Neural cell (in vitro differentiated cells): ENCODE measurements at regions not wholly inside any gene's neighbourhood (a gene's known extent, or its start where the extent isn't known, plus 50 kb on each side); places are given as distances from the start of the nearest gene placed in this dataset.

Experiments
- H2AFZ ChIP-seq: fragments of 200-600, 300-800 bp; sonication (generic), shearing (Covaris generic); 2 replicates; pipeline ENCODE4 v1.6.0; 2014; ENCODE audit warnings: low read depth, mild to moderate bottlenecking, antibody characterized with exemption, low read length, moderate library complexity
- H3F3A ChIP-seq: fragments of 200-600 bp; shearing (Covaris generic); 2 replicates; pipeline ENCODE4 v1.6.1; 2016; ENCODE audit warnings: mild to moderate bottlenecking, moderate library complexity, mixed read lengths, antibody characterized with exemption, low read length; ENCODE audit not compliant: insufficient read depth, poor library complexity, severe bottlenecking
- H3K27ac ChIP-seq: fragments of 200-600, 300-800 bp; sonication (generic), shearing (Covaris generic); 2 replicates; pipeline ENCODE4 v1.5.1; 2014; ENCODE audit warnings: mild to moderate bottlenecking, low read length, moderate library complexity
- H3K27me3 ChIP-seq: fragments of 300-800, 200-600 bp; sonication (generic), shearing (Covaris generic); 2 replicates; pipeline ENCODE4 v1.6.0; 2014; ENCODE audit warnings: mild to moderate bottlenecking, low read depth, low read length, moderate library complexity; ENCODE audit not compliant: insufficient read depth
- H3K36me3 ChIP-seq: fragments of 300-800, 200-600 bp; sonication (generic), shearing (Covaris generic); 2 replicates; pipeline ENCODE4 v1.5.1; 2014; ENCODE audit warnings: mild to moderate bottlenecking, antibody characterized with exemption, low read length, moderate library complexity; ENCODE audit not compliant: insufficient read depth
- H3K4me2 ChIP-seq: fragments of 300-800, 200-600 bp; sonication (generic), shearing (Covaris generic); 2 replicates; pipeline ENCODE4 v1.6.0; 2014; ENCODE audit warnings: mild to moderate bottlenecking, low read length
- H3K4me3 ChIP-seq: fragments of 300-800, 200-600 bp; sonication (generic), shearing (Covaris generic); 2 replicates; pipeline ENCODE4 v1.5.1; 2014; ENCODE audit warnings: mild to moderate bottlenecking, low read length, moderate library complexity
- H3K79me2 ChIP-seq: fragments of 200-600 bp; shearing (Covaris generic); replicated peaks from 2 replicates; pipeline ENCODE4 v1.6.0; 2014; ENCODE audit warnings: mild to moderate bottlenecking, low read length, moderate library complexity; ENCODE audit not compliant: insufficient read depth
- H3K9ac ChIP-seq: fragments of 300-800, 200-600 bp; sonication (generic), shearing (Covaris generic); 2 replicates; pipeline ENCODE4 v1.6.1; 2016; ENCODE audit warnings: mild to moderate bottlenecking, low read length, mixed read lengths
- H3K9me2 ChIP-seq: fragments of 200-600 bp; shearing (Covaris generic); 2 replicates; pipeline ENCODE4 v1.6.1; 2016; ENCODE audit warnings: mild to moderate bottlenecking, low read length, mixed read lengths; ENCODE audit not compliant: insufficient read depth
- H3K9me3 ChIP-seq: fragments of 200-600, 300-800 bp; sonication (generic), shearing (Covaris generic); 2 replicates; pipeline ENCODE4 v1.6.1; 2016; ENCODE audit warnings: mild to moderate bottlenecking, mixed run types, low read length, moderate library complexity, mixed read lengths
- H4K20me1 ChIP-seq: fragments of 200-600 bp; shearing (Covaris generic); 2 replicates; pipeline ENCODE4 v1.6.1; 2016; ENCODE audit warnings: mild to moderate bottlenecking, mixed run types; ENCODE audit not compliant: insufficient read depth
- EP300 ChIP-seq: fragments of 450-650 bp; conservative IDR thresholded peaks from 2 replicates; pipeline ENCODE4 v1.6.1; 2014; ENCODE audit warnings: antibody characterized with exemption, mild to moderate bottlenecking, moderate library complexity; ENCODE audit not compliant: poor library complexity, severe bottlenecking
- EZH2 ChIP-seq: fragments of 200-600, 300-800 bp; shearing (Covaris generic), sonication (generic); IDR thresholded peaks from 2 replicates; pipeline ENCODE4 v1.6.1; 2014; ENCODE audit warnings: antibody characterized with exemption, low read length, borderline replicate concordance, mild to moderate bottlenecking; ENCODE audit not compliant: insufficient read depth, poor library complexity, severe bottlenecking
- MXI1 ChIP-seq: fragments of 450-650 bp; conservative IDR thresholded peaks from 2 replicates; pipeline ENCODE4 v1.6.1; 2014; ENCODE audit warnings: antibody characterized with exemption, mild to moderate bottlenecking; ENCODE audit not compliant: poor library complexity, severe bottlenecking
- POLR2AphosphoS5 ChIP-seq: IDR thresholded peaks from 2 replicates; pipeline ENCODE4 v1.6.1; 2012
- RAD21 ChIP-seq: fragments of 450-650 bp; conservative IDR thresholded peaks from 2 replicates; pipeline ENCODE4 v1.6.1; 2014; ENCODE audit warnings: antibody characterized with exemption, mild to moderate bottlenecking, moderate library complexity
- REST ChIP-seq: IDR thresholded peaks from 2 replicates; pipeline ENCODE4 v1.6.1; 2012; ENCODE audit warnings: borderline replicate concordance
- SMC3 ChIP-seq: fragments of 450-650 bp; conservative IDR thresholded peaks from 2 replicates; pipeline ENCODE4 v1.6.1; 2014; ENCODE audit warnings: antibody characterized with exemption, mild to moderate bottlenecking, moderate library complexity; ENCODE audit not compliant: poor library complexity
- TAF1 ChIP-seq: IDR thresholded peaks from 2 replicates; pipeline ENCODE4 v1.6.1; 2012; ENCODE audit warnings: low read depth
- TF ChIP-seq, protein P1 (sequence below): fragments of 450-650 bp; IDR thresholded peaks from 2 replicates; pipeline ENCODE4 v1.5.1; 2014; ENCODE audit warnings: antibody characterized with exemption, mild to moderate bottlenecking, moderate library complexity; ENCODE audit not compliant: poor library complexity, severe bottlenecking

DNA sequence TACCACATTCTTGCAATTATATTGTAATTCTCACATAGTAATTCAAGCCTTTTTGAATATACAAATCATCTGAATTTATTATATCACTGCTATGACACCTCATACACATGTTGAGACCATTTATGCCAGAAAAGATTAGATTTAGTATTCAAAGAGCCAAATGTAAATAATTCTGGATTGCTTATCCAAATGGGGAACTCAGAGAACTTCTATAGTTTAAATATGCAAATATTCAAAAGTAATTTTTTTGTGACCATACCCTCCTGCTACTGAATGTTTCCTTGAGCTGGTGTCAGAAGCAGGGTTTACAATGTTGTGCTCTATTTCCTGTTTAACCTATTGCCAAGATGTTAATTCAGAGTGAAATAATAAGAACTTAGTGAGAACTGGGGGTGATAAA is 372.2 kb downstream of the TRIML1 start:
- TF ChIP-seq EZH2 = no peak
- TF ChIP-seq MXI1 = no peak
- TF ChIP-seq REST = no peak
- no peak for TF ChIP-seq EP300
- no peak for TF ChIP-seq POLR2AphosphoS5
- TF ChIP-seq TAF1 = no peak
- no peak overlapping the region for H3K27ac ChIP-seq
- no peak overlapping the region for H3K4me3 ChIP-seq
- no peak overlapping the region for H2AFZ ChIP-seq
- H3K9me3 ChIP-seq = no peaks in the 10 kb centered on the region
- H3K27me3 ChIP-seq = no peaks in the 10 kb centered on the region
- no peaks in the 10 kb centered on the region for H3K79me2 ChIP-seq
- no peak overlapping the region for H3K9ac ChIP-seq
- no peaks in the 10 kb centered on the region for H3K9me2 ChIP-seq
- H3K4me2 ChIP-seq = no peak overlapping the region
- H3F3A ChIP-seq = no peaks in the 10 kb centered on the region
- H4K20me1 ChIP-seq = no peaks in the 10 kb centered on the region
- H3K36me3 ChIP-seq = no peaks in the 10 kb centered on the region

DNA sequence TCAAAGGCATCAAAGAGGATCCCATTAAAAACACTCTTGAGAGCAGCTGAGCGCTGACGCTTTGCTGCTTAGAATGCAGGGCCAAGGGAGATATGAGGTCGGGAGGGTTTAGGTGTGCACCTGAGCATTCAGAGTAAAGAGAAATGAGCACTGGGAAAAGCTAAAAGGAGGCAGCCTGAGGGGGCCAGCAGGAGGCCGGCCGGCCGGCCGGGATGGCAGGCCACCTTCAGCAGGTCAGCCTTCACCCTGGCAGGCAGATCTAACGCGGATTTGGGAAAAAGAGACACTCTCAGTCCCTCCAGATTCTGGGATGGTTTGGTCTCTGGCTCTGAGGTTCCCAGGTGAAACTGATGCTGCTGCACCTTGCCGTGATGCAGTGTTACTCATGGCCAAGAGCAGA is 393.5 kb downstream of the TRIML1 start:
- Histone ChIP-seq H2AFZ (no peak overlapping the region), H3K36me3 (no peaks in the 10 kb centered on the region), H3K9me2 (no peaks in the 10 kb centered on the region), H3K4me2 (no peak overlapping the region), H3K4me3 (no peak overlapping the region), H4K20me1 (no peaks in the 10 kb centered on the region), H3K27me3 (no peaks in the 10 kb centered on the region), H3K9ac (no peak overlapping the region), H3F3A (no peaks in the 10 kb centered on the region), H3K27ac (no peak overlapping the region), H3K79me2 (no peaks in the 10 kb centered on the region), H3K9me3 (no peaks in the 10 kb centered on the region)
- TF ChIP-seq RAD21 (no peak), SMC3 (no peak), POLR2AphosphoS5 (no peak), EP300 (no peak), TAF1 (no peak), REST (no peak), MXI1 (no peak), EZH2 (no peak)
- TF ChIP-seq, protein P1, sequence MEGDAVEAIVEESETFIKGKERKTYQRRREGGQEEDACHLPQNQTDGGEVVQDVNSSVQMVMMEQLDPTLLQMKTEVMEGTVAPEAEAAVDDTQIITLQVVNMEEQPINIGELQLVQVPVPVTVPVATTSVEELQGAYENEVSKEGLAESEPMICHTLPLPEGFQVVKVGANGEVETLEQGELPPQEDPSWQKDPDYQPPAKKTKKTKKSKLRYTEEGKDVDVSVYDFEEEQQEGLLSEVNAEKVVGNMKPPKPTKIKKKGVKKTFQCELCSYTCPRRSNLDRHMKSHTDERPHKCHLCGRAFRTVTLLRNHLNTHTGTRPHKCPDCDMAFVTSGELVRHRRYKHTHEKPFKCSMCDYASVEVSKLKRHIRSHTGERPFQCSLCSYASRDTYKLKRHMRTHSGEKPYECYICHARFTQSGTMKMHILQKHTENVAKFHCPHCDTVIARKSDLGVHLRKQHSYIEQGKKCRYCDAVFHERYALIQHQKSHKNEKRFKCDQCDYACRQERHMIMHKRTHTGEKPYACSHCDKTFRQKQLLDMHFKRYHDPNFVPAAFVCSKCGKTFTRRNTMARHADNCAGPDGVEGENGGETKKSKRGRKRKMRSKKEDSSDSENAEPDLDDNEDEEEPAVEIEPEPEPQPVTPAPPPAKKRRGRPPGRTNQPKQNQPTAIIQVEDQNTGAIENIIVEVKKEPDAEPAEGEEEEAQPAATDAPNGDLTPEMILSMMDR = no peak
